Stimulated activated CD8-positive, alpha-beta memory T cell treated with anti-CD3 and anti-CD28 coated beads, Interleukin-7, amount 100 ng/mL, for 1 hour (primary cell): ENCODE measurements at regions not wholly inside any gene's neighbourhood (a gene's known extent, or its start where the extent isn't known, plus 50 kb on each side); places are given as distances from the start of the nearest gene placed in this dataset.

Source experiments
- DNase-seq, 2 donors: peaks; one replicate each; pipeline ENCODE4 v3.0.0-alpha.2; 2020; ENCODE audit warnings: low read depth in 2 of 2

GRCh38 chr6:45830441-45831139 is 185.1 kb downstream of the CLIC5 start:
- DNase-seq = no peak

GRCh38 chr6:45829873-45830272 is 185.8 kb downstream of the CLIC5 start:
- no peak for DNase-seq

- no peak for DNase-seq
Measured at GRCh38 chr6:45827952-45828530, 187.6 kb downstream of the CLIC5 start.

GRCh38 chr6:45822873-45823272 is 192.8 kb downstream of the CLIC5 start:
- no peak for DNase-seq

GRCh38 chr6:45822246-45822812 is 193.3 kb downstream of the CLIC5 start:
- no peak for DNase-seq

GRCh38 chr6:45818655-45819054 is 197.0 kb downstream of the CLIC5 start:
- DNase-seq = no peak

- DNase-seq = no peak
Measured at GRCh38 chr6:45816674-45817297, 198.9 kb downstream of the CLIC5 start.

- no peak for DNase-seq
Measured at GRCh38 chr6:45815466-45816125, 200.1 kb downstream of the CLIC5 start.

GRCh38 chr6:45814772-45815171 is 200.9 kb downstream of the CLIC5 start:
- DNase-seq = no peak

- no peak for DNase-seq
Measured at GRCh38 chr6:45813943-45814342, 201.7 kb downstream of the CLIC5 start.

- DNase-seq = no peak
Measured at GRCh38 chr6:45812922-45813321, 202.7 kb downstream of the CLIC5 start.

GRCh38 chr6:45808917-45809316 is 206.7 kb downstream of the CLIC5 start:
- DNase-seq = no peak

- DNase-seq = no peak
Measured at GRCh38 chr6:45808042-45808645, 207.5 kb downstream of the CLIC5 start.

GRCh38 chr6:45807311-45808041 is 208.2 kb downstream of the CLIC5 start:
- no peak for DNase-seq

GRCh38 chr6:45806172-45806571 is 209.5 kb downstream of the CLIC5 start:
- no peak for DNase-seq

GRCh38 chr6:45803071-45803470 is 212.6 kb downstream of the CLIC5 start:
- no peak for DNase-seq

GRCh38 chr6:45801471-45802289 is 214.0 kb downstream of the CLIC5 start:
- no peak for DNase-seq

- no peak for DNase-seq
Measured at GRCh38 chr6:45800911-45801310, 214.7 kb downstream of the CLIC5 start.

GRCh38 chr6:45795678-45796077 is 220.0 kb downstream of the CLIC5 start:
- no peak for DNase-seq

- no peak for DNase-seq
Measured at GRCh38 chr6:45794465-45794864, 221.2 kb downstream of the CLIC5 start.
